ENCODE measurements at regions not wholly inside any gene's neighbourhood (a gene's known extent, or its start where the extent isn't known, plus 50 kb on each side); places are given as distances from the start of the nearest gene placed in this dataset.
"Not testable (repeated sequence)": the region's sequence is repeated elsewhere in the genome, so short reads cannot be mapped to it uniquely, and the experiment has no call there.

- FAIRE-seq (no peak), DNase-seq (ENCODE audit: low spot score in 2 of 2) (no peak)
Measured at GRCh38 chr18:65215865-65216466, 534.8 kb upstream of the CDH7 start.

- FAIRE-seq (no peak), DNase-seq (ENCODE audit: low spot score in 2 of 2) (no peak)
Measured at GRCh38 chr18:65214456-65214855, 536.4 kb upstream of the CDH7 start.

DNA sequence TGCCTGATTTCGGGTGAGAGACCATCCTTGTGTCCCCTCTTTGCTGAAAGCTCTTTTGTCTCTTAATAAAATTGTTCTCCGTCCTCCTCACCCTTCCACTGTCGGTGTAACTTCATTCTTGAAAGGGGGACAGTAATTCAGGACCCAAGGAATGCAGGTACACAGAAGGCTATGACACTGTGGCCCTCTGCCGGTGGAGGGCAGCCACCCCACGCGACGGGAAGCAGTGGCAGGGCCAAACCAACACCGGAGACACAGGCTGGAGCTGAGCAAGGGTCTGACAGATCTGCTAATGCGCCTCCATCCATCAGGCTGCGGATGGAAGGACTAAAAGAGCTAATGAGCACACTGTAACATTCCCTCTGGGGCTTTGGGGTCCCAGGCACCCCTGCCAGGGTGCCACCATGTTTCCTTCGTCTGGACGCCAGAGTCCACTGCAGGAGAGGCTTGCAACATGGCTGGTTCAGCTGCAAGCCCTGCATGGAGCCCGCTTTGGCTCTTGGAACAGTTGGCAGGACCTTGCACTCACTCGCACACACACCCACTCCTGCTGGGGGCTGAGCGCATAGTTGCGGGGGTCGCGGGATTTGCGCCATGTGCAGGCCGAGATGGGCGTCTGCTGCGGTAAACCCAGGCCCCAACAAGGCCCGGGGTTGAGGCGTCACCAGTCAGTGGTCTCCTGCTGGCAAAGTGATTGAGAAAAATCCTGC is 544.1 kb upstream of the CDH7 start:
- no peak for FAIRE-seq
- no peak for DNase-seq (ENCODE audit: low spot score in 2 of 2)

- DNase-seq (ENCODE audit: low spot score in 2 of 2): no peak
- FAIRE-seq: no peak
Measured at GRCh38 chr18:65202091-65202490, 548.7 kb upstream of the CDH7 start.

DNA sequence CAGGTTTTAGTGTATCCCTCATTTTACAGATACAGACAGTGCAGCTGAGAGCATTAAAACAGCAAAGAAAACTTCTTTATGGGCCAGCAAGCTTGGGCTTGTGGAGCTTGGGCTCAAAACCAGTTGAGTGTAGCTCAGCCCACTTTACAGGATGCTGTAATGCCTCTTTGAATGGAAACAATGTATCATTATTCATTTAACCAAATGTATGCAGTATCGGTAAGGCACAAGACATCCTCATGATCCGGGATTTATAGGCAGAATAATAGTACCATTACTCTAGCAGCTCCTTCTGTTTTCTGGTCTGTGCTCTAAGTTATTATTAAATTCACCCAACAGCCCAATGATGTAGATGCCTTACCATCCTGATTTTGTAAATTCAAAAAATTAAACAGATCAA is 575.1 kb upstream of the CDH7 start:
- FAIRE-seq (no peak), DNase-seq (ENCODE audit: low spot score in 2 of 2) (no peak)

DNA sequence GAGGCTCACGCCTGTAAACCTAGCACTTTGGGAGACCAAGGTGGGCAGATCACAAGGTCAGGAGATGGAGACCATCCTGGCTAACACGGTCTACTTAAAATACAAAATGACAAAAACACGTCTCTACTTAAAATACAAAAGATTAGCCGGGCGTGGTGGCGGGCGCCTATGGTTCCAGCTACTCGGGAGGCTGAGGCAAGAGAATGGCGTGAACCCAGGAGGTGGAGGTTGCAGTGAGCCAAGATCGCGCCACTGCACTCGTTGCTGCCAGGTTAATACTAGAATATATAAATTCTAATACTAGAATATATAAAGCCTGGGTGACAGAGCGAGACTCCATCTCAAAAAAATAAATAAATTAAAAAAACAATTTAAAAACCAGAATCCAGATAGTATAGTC is 588.7 kb upstream of the CDH7 start:
- not testable (repeated sequence) for DNase-seq (ENCODE audit: low spot score in 2 of 2); FAIRE-seq

GRCh38 chr18:65146482-65147021 is 604.3 kb upstream of the CDH7 start:
- DNase-seq (ENCODE audit: low spot score in 2 of 2) (no peak), FAIRE-seq (no peak)

DNA sequence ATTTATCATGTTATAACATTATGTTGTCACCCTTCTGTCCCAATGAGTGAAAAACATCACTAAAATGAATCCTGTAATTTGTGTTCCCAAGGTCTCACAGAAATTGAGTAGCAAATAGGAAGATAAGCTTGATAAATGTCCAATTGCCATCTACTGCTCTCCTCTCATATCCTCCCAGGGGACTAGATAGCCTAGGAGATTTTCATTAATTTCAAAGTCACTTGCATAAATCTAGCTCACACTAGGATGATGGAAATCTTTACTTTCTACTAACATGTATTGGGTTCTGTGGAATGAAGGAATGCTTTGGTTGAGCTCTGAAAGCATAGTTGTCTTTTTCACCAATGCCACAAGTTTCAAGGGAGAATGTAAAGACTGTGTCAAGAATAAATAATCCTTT is 605.5 kb upstream of the CDH7 start:
- FAIRE-seq: no peak
- no peak for DNase-seq (ENCODE audit: low spot score in 2 of 2)

GRCh38 chr18:65133610-65134009 is 617.2 kb upstream of the CDH7 start:
- DNase-seq (ENCODE audit: low spot score in 2 of 2) (no peak), FAIRE-seq (no peak)

- FAIRE-seq (no peak), DNase-seq (ENCODE audit: low spot score in 2 of 2) (no peak)
Measured at GRCh38 chr18:65124633-65125032, 626.2 kb upstream of the CDH7 start.

DNA sequence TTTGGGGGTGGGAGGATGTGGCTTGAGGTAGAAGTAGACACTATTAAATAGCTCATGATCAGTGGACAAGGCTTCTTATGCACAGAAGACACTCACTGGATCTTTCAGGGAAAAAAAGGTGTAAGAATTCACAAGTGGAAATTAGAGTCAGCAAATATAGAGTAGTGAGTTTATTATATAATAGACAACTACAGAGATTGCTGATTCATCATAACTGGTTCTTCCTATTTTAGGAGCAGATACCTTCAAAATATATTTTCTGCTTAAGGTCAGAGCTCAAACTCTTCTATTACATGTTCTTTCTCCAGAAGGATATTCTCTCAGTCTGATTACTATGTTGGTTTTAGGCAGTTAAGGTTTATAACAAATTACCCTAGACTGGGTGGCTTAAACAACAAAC is 646.9 kb upstream of the CDH7 start:
- DNase-seq (ENCODE audit: low spot score in 2 of 2) (no peak), FAIRE-seq (no peak)

GRCh38 chr18:65093346-65093745 is 657.5 kb upstream of the CDH7 start:
- DNase-seq (ENCODE audit: low spot score in 2 of 2): no peak
- no peak for FAIRE-seq

DNA sequence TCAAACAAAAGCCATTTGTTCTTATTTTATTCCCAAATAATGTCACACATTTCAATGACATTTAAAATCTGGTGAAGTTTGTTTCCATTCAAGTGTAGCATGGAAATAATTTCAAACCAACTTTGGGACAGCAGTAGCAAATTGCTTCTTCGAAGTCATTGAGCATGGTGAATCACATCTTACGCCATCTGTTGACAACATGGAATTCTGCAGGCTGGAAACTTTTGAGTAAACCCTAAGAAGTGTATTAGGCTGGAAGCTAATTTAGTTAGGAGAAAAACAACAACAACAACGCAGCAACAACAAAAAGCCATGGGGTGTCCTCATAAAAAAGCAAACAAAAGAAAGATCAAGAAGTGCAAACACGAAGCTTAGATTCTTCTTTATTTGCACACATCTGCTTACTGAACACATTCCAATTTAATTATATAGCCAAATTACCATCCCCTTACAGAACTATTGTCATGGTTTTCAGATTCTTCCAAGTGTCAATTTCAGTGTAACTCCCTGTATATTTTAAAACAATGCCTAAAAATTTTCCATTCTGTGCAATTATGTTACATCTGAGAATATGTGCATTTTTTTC is 659.0 kb upstream of the CDH7 start:
- FAIRE-seq (no peak), DNase-seq (ENCODE audit: low spot score in 2 of 2) (no peak)

GRCh38 chr18:65082907-65083306 is 667.9 kb upstream of the CDH7 start:
- FAIRE-seq: no peak
- DNase-seq (ENCODE audit: low spot score in 2 of 2): no peak

- no peak for FAIRE-seq
- DNase-seq (ENCODE audit: low spot score in 2 of 2): no peak
Measured at GRCh38 chr18:65081786-65082185, 669.0 kb upstream of the CDH7 start.

GRCh38 chr18:65073060-65073550 is 677.7 kb upstream of the CDH7 start:
- no peak for DNase-seq (ENCODE audit: low spot score in 2 of 2)
- no peak for FAIRE-seq

GRCh38 chr18:65057439-65058083 is 693.3 kb upstream of the CDH7 start:
- FAIRE-seq: no peak
- DNase-seq (ENCODE audit: low spot score in 2 of 2): no peak

GRCh38 chr18:65056575-65056974 is 694.2 kb upstream of the CDH7 start:
- FAIRE-seq: no peak
- DNase-seq (ENCODE audit: low spot score in 2 of 2): no peak

- FAIRE-seq (no peak), DNase-seq (ENCODE audit: low spot score in 2 of 2) (no peak)
Measured at GRCh38 chr18:65049586-65049985, 701.2 kb upstream of the CDH7 start.

GRCh38 chr18:65039578-65039977 is 711.2 kb upstream of the CDH7 start:
- DNase-seq (ENCODE audit: low spot score in 2 of 2): no peak
- no peak for FAIRE-seq

GRCh38 chr18:65035701-65036100 is 715.1 kb upstream of the CDH7 start:
- FAIRE-seq (no peak), DNase-seq (ENCODE audit: low spot score in 2 of 2) (no peak)
